ENCODE measurements at regions not wholly inside any gene's neighbourhood (a gene's known extent, or its start where the extent isn't known, plus 50 kb on each side); places are given as distances from the start of the nearest gene placed in this dataset.
"Not testable (repeated sequence)": the region's sequence is repeated elsewhere in the genome, so short reads cannot be mapped to it uniquely, and the experiment has no call there.

- Histone ChIP-seq H3K27me3 (ENCODE audit: insufficient read depth, low read depth, severe bottlenecking) (no peaks in the 10 kb centered on the region), H3K27ac (no peak overlapping the region), H3K36me3 (no peaks in the 10 kb centered on the region), H3K4me3 (ENCODE audit: low read depth, low read length) (no peak overlapping the region), H3K9me3 (ENCODE audit: severe bottlenecking) (no peaks in the 10 kb centered on the region)
- TF ChIP-seq CTCF (IDR thresholded peaks at IDR 0.05; ENCODE audit: low read depth, low read length), result no peak
- no peak for DNase-seq
These were observed 387.1 kb upstream of the NECTIN3 start for GRCh38 chr3:110684466-110684865.

- TF ChIP-seq CTCF (IDR thresholded peaks at IDR 0.05; ENCODE audit: low read depth, low read length), result no peak
- Histone ChIP-seq H3K9me3 (ENCODE audit: severe bottlenecking) (no peaks in the 10 kb centered on the region), H3K27me3 (ENCODE audit: insufficient read depth, low read depth, severe bottlenecking) (no peaks in the 10 kb centered on the region), H3K4me3 (ENCODE audit: low read depth, low read length) (no peak overlapping the region), H3K27ac (no peak overlapping the region), H3K36me3 (no peaks in the 10 kb centered on the region)
- no peak for DNase-seq
These were observed 386.0 kb upstream of the NECTIN3 start for GRCh38 chr3:110685630-110686029.

- DNase-seq, result no peak
- no peak for TF ChIP-seq CTCF (IDR thresholded peaks at IDR 0.05; ENCODE audit: low read depth, low read length)
- Histone ChIP-seq H3K27me3 (ENCODE audit: insufficient read depth, low read depth, severe bottlenecking) (no peaks in the 10 kb centered on the region), H3K9me3 (ENCODE audit: severe bottlenecking) (no peaks in the 10 kb centered on the region), H3K27ac (no peak overlapping the region), H3K4me3 (ENCODE audit: low read depth, low read length) (no peak overlapping the region), H3K36me3 (no peaks in the 10 kb centered on the region)
These were observed 384.9 kb upstream of the NECTIN3 start for GRCh38 chr3:110686701-110687100.

DNA sequence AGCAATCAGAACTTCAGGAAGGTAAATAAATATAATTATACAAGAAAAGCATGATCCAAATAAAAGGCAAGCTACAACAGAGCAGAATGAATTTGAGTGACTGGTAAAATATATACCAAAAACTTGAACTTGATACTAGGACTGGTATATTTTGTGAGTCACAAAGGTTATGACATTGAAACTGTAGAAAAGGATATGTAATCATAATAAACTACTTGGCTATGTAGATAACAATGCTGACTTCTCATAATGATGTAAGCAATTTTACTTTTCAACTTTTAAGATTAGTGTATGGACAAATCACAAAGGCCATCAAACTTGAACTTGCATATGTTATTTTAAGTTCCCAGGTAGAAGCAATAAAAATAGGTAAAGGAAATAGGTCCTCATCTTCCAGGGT lies 384.5 kb upstream of the NECTIN3 start:
- Histone ChIP-seq H3K27ac (no peak overlapping the region), H3K9me3 (ENCODE audit: severe bottlenecking) (no peaks in the 10 kb centered on the region), H3K27me3 (ENCODE audit: insufficient read depth, low read depth, severe bottlenecking) (no peaks in the 10 kb centered on the region), H3K4me3 (ENCODE audit: low read depth, low read length) (no peak overlapping the region), H3K36me3 (no peaks in the 10 kb centered on the region)
- no peak for DNase-seq
- no peak for TF ChIP-seq CTCF (IDR thresholded peaks at IDR 0.05; ENCODE audit: low read depth, low read length)

DNA sequence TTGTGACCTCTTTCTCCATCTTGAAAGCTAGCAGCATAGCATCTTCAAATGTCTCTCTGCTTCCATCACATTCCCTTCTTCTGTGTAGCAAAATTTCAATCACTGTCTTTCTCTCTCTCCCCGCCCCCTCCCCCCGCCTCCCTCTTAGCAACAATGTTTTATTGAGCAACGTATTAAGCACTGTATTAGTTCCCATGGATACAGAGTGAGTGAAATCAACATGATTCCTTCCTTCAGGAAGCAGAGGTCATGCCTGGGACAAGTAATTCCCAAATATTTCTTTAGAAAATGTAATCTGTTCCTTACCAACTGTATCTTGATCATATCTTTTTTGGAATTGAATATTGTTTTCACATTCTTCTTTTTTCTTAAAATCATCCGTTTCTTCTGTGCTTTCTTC lies 373.7 kb upstream of the NECTIN3 start:
- H3K36me3 ChIP-seq, result no peaks in the 10 kb centered on the region
- no peak overlapping the region for H3K27ac ChIP-seq
- DNase-seq, result no peak
- TF ChIP-seq CTCF (IDR thresholded peaks at IDR 0.05; ENCODE audit: low read depth, low read length), result no peak
- no peaks in the 10 kb centered on the region for H3K9me3 ChIP-seq (ENCODE audit: severe bottlenecking)
- H3K4me3 ChIP-seq (ENCODE audit: low read depth, low read length), result no peak overlapping the region
- H3K27me3 ChIP-seq (ENCODE audit: insufficient read depth, low read depth, severe bottlenecking), result no peaks in the 10 kb centered on the region

- H3K27me3 ChIP-seq (ENCODE audit: insufficient read depth, low read depth, severe bottlenecking); H3K36me3 ChIP-seq; H3K9me3 ChIP-seq (ENCODE audit: severe bottlenecking); H3K27ac ChIP-seq; DNase-seq; H3K4me3 ChIP-seq (ENCODE audit: low read depth, low read length): not testable (repeated sequence)
These were observed 367.3 kb upstream of the NECTIN3 start for GRCh38 chr3:110704332-110704731.

All from WERI-Rb-1 (cell line).